Upper lobe of right lung (tissue), 1 donor: ENCODE measurements at regions not wholly inside any gene's neighbourhood (a gene's known extent, or its start where the extent isn't known, plus 50 kb on each side); places are given as distances from the start of the nearest gene placed in this dataset.

ENCODE experiments used
- ATAC-seq: fragments of 200-7000 bp; cut with Tn5 transposase; one replicate; pipeline ENCODE4 v1.9.1; 2020; ENCODE audit warnings: mild to moderate bottlenecking, moderate library complexity
- DNase-seq: peaks from one replicate; pipeline ENCODE4 v3.0.0-alpha.2; 2020
- H3K27ac ChIP-seq: fragments of 200-600 bp; one replicate; pipeline ENCODE4 v1.8.0; 2022
- H3K27me3 ChIP-seq: fragments of 200-600 bp; one replicate; pipeline ENCODE4 v1.8.0; 2022; ENCODE audit warnings: mild to moderate bottlenecking
- H3K36me3 ChIP-seq: fragments of 200-600 bp; one replicate; pipeline ENCODE4 v1.8.0; 2022
- H3K4me1 ChIP-seq: fragments of 200-600 bp; one replicate; pipeline ENCODE4 v1.8.0; 2022
- H3K4me3 ChIP-seq: fragments of 200-600 bp; one replicate; pipeline ENCODE4 v1.8.0; 2022; ENCODE audit warnings: mild to moderate bottlenecking
- H3K9me3 ChIP-seq: fragments of 200-600 bp; one replicate; pipeline ENCODE4 v1.8.0; 2022
- CTCF ChIP-seq: fragments of 200-600 bp; IDR thresholded peaks from one replicate; pipeline ENCODE4 v1.8.0; 2022; ENCODE audit warnings: antibody characterized with exemption
- intact Hi-C: fragments of 100-400 bp; cut with DNase I; formaldehyde crosslinking; loops from one replicate; pipeline ENCODE4 v1.11.0; 2022
- donor health status: DM: no; HTN: yes; CAD: no; lungs with severe emphysema.

- Histone ChIP-seq H3K4me1 (no peaks in the 10 kb centered on the region), H3K27ac (no peak overlapping the region), H3K9me3 (no peaks in the 10 kb centered on the region), H3K27me3 (no peaks in the 10 kb centered on the region), H3K36me3 (no peaks in the 10 kb centered on the region), H3K4me3 (no peak overlapping the region)
- intact Hi-C loops = no loop called here
- DNase-seq (no peak), ATAC-seq (no peak)
- TF ChIP-seq CTCF = no peak
Observed at GRCh38 chr12:114269153-114269552, 136.8 kb downstream of the TBX5 start.

- no peak for DNase-seq
- intact Hi-C loops = no loop called here
- H3K4me1 ChIP-seq = no peaks in the 10 kb centered on the region
- TF ChIP-seq CTCF = no peak
- H3K9me3 ChIP-seq = no peaks in the 10 kb centered on the region
- no peak overlapping the region for H3K27ac ChIP-seq
- H3K27me3 ChIP-seq = no peaks in the 10 kb centered on the region
- no peak overlapping the region for H3K4me3 ChIP-seq
- H3K36me3 ChIP-seq = no peaks in the 10 kb centered on the region
- no peak for ATAC-seq
Observed at GRCh38 chr12:114266536-114266935, 139.4 kb downstream of the TBX5 start.

- no peak for ATAC-seq
- no peak for TF ChIP-seq CTCF
Observed at GRCh38 chr12:114265036-114265435, 140.9 kb downstream of the TBX5 start.

GRCh38 chr12:114263056-114263805 is 142.7 kb downstream of the TBX5 start:
- no peaks in the 10 kb centered on the region for H3K36me3 ChIP-seq
- DNase-seq (no peak), ATAC-seq (no peak)
- TF ChIP-seq CTCF = no peak
- no peaks in the 10 kb centered on the region for H3K9me3 ChIP-seq
- no peak overlapping the region for H3K27ac ChIP-seq
- intact Hi-C loops = no loop called here
- H3K27me3 ChIP-seq = no peaks in the 10 kb centered on the region
- H3K4me1 ChIP-seq = no peaks in the 10 kb centered on the region
- no peak overlapping the region for H3K4me3 ChIP-seq

More at GRCh38 chr12:114265036-114265435, 140.9 kb downstream of the TBX5 start:
- H3K27me3 ChIP-seq = no peaks in the 10 kb centered on the region
- no peak overlapping the region for H3K4me3 ChIP-seq
- H3K36me3 ChIP-seq = no peaks in the 10 kb centered on the region
- H3K4me1 ChIP-seq = no peaks in the 10 kb centered on the region
- DNase-seq = no peak
- H3K27ac ChIP-seq = no peak overlapping the region
- intact Hi-C loops = no loop called here
- H3K9me3 ChIP-seq = no peaks in the 10 kb centered on the region

- no peak for TF ChIP-seq CTCF
Observed at GRCh38 chr12:114257687-114258086, 148.3 kb downstream of the TBX5 start.

More at GRCh38 chr12:114257687-114258086, 148.3 kb downstream of the TBX5 start:
- ATAC-seq (no peak), DNase-seq (no peak)
- H3K4me3 ChIP-seq = no peak overlapping the region
- H3K36me3 ChIP-seq = no peaks in the 10 kb centered on the region
- H3K9me3 ChIP-seq = no peaks in the 10 kb centered on the region
- H3K4me1 ChIP-seq = no peaks in the 10 kb centered on the region
- intact Hi-C loops = no loop called here
- no peaks in the 10 kb centered on the region for H3K27me3 ChIP-seq
- no peak overlapping the region for H3K27ac ChIP-seq
